ENCODE measurements at regions not wholly inside any gene's neighbourhood (a gene's known extent, or its start where the extent isn't known, plus 50 kb on each side); places are given as distances from the start of the nearest gene placed in this dataset.

DNA sequence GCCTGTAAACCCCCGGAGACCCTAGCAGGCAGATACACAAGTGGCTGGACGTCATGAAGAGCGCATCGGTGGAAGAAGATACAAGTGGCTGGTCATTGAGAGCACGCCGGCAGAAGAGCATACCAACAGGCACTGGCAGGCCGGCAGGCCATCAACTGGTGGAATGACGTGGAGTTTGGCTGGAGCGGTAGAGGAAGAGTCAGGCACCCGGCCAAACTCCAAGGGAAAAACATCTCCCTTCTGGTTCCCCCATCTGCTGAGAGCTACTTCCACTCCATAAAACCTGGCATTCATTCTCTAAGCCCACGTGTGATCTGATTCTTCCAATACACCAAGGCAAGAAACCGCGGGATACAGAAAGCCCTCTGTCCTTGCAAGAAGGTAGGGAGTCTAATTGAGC is 113.4 kb upstream of the NPSR1 start:
- DNase-seq (ENCODE audit: low read depth), result no peak
- TF ChIP-seq, protein P1, sequence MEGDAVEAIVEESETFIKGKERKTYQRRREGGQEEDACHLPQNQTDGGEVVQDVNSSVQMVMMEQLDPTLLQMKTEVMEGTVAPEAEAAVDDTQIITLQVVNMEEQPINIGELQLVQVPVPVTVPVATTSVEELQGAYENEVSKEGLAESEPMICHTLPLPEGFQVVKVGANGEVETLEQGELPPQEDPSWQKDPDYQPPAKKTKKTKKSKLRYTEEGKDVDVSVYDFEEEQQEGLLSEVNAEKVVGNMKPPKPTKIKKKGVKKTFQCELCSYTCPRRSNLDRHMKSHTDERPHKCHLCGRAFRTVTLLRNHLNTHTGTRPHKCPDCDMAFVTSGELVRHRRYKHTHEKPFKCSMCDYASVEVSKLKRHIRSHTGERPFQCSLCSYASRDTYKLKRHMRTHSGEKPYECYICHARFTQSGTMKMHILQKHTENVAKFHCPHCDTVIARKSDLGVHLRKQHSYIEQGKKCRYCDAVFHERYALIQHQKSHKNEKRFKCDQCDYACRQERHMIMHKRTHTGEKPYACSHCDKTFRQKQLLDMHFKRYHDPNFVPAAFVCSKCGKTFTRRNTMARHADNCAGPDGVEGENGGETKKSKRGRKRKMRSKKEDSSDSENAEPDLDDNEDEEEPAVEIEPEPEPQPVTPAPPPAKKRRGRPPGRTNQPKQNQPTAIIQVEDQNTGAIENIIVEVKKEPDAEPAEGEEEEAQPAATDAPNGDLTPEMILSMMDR (conservative IDR thresholded peaks at IDR 0.05; ENCODE audit: low read depth, low read length), result no peak

DNA sequence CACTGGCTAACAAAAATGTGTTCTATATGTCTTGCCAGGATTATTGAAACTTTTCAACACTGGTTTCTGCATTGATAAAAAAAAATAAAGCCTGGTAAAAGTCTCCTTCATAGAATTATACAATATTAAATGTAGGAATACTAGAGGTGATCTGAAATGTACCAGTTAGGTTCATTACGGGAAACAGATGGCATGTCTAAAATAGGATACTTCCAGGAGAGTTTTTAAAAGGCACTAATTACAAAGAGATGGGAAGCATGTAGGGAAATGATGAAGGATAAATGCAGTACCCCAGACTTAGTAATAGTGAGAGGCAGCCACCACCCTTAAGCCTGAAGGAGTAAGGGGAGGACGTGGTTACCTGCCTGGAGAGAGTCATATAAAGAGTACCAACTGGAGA is 107.0 kb upstream of the NPSR1 start:
- H3K4me3 ChIP-seq (ENCODE audit: low read depth, low read length), result no peak overlapping the region
- no peak for DNase-seq (ENCODE audit: low read depth)
- TF ChIP-seq, protein P1 (conservative IDR thresholded peaks at IDR 0.05; ENCODE audit: low read depth, low read length), result no peak

More for the DNA sequence above, 113.4 kb upstream of the NPSR1 start:
- H3K4me3 ChIP-seq (ENCODE audit: low read depth, low read length), result no peak overlapping the region

DNA sequence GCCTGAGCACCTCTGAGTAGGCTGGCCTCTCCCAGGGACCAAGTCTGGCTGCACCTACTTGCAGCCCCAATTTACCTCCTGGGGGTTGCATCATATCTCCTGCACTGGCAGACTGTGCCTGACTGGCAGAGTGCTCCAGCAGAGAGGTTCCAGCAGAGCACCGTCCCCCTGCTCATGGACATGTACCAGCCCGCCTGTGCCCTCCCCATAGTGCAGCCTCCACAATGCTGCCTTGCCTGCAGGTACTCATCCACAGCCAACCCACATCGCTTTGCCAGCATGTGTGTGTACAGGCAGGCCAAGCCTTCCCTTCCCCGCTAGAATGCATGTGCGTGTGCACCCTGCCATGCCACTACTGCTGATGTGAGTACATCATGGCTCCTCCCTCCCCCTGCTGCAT is 105.5 kb upstream of the NPSR1 start:
- H3K4me3 ChIP-seq (ENCODE audit: low read depth, low read length), result no peak overlapping the region
- DNase-seq (ENCODE audit: low read depth), result no peak
- TF ChIP-seq, protein P1 (conservative IDR thresholded peaks at IDR 0.05; ENCODE audit: low read depth, low read length), result no peak

DNA sequence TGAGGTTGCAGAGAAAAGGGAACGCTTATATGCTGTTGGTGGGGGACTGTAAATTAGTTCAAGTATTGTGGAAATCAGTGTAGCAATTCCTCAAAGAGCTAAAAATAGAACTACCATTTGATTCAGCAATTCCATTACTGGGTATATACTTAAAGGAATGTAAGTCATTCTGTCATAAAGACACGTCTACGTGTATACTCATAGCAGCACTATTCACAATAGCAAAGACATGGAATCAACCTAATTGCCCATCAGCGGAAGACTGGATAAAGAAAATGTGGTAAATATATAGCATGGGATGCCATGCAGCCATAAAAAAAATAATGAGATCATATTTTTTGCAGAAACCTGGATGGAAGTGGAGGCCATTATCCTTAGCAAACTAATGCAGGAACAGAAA is 100.0 kb upstream of the NPSR1 start:
- no peak overlapping the region for H3K4me3 ChIP-seq (ENCODE audit: low read depth, low read length)
- DNase-seq (ENCODE audit: low read depth), result no peak
- TF ChIP-seq, protein P1 (conservative IDR thresholded peaks at IDR 0.05; ENCODE audit: low read depth, low read length), result no peak

DNA sequence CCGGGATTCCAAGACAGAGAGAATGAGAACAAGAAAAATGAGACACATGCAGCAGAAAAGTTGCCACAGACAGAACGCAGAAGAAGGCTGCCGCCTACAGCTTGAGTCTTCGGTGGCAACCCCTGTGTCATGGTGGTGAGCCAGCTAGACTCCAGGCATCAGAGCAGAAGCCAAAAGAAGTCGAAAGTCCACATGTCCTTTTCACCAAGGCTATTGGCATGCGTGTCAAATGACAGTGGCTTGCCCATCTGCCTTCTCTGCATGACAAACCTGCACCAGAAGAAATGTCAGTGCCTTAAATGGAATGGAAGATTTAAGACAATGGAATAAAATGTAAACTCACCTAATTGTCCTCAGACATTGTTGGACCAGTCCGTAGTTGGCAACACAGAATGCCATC is 93.9 kb upstream of the NPSR1 start:
- TF ChIP-seq, protein P1 (conservative IDR thresholded peaks at IDR 0.05; ENCODE audit: low read depth, low read length), result no peak
- H3K4me3 ChIP-seq (ENCODE audit: low read depth, low read length), result no peak overlapping the region
- DNase-seq (ENCODE audit: low read depth), result no peak

DNA sequence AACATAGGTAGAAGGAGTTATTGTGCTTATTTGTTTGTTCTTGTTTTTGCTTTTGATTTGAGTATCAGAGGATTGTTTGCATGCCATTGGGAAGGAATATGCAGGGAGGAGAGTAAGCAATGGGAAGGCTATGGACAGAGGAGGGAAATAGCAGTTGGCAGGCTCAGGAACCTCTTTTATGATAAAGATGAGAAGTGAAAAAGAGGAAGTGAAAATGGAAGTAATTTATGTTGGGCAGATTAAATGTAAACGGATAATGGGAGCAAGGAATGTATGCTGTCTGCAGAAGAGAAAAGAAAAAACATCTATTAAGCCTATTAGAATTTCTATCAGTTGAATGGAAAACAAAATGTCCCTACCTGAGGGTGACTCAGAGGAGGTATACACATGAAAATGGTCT is 90.1 kb upstream of the NPSR1 start:
- DNase-seq (ENCODE audit: low read depth), result no peak
- H3K4me3 ChIP-seq (ENCODE audit: low read depth, low read length), result no peak overlapping the region
- TF ChIP-seq, protein P1 (conservative IDR thresholded peaks at IDR 0.05; ENCODE audit: low read depth, low read length), result no peak

DNA sequence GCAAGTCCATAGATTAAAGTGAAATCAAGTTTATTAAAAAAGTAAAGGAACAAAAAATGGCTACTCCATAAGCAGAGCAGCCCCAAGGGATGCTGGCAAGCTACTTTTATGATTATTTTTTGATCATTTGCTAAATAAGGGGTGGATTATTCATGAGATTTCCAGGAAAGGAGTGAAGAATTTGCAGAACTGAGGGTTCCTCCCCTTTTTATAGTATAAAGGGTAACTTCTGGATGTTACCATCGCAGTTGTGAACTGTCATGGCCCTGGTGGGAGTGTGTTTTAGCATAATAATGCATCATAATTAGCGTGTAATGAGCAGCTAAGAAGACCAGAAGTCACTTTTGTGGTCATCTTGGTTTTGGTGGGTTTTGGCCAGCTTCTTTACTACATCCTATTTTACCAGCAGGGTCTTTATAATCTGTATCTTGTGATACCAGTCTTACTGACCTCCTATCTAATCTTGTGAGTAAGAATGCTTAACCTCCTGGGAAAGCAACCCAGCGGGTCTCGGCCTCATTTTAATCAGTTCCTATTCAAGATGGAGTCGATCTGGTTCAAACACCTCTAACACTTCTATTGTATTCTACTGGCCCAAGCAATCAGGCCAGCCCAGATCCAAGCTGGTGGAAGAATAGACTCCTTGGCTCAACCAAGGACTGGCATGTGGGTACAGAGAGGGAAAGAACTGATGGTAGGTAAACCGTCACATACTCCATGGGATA is 87.9 kb upstream of the NPSR1 start:
- TF ChIP-seq, protein P1 (conservative IDR thresholded peaks at IDR 0.05; ENCODE audit: low read depth, low read length), result no peak
- H3K4me3 ChIP-seq (ENCODE audit: low read depth, low read length), result no peak overlapping the region
- no peak for DNase-seq (ENCODE audit: low read depth)

All from choroid plexus epithelial cell (primary cell).